ENCODE measurements at regions not wholly inside any gene's neighbourhood (a gene's known extent, or its start where the extent isn't known, plus 50 kb on each side); places are given as distances from the start of the nearest gene placed in this dataset.

DNA sequence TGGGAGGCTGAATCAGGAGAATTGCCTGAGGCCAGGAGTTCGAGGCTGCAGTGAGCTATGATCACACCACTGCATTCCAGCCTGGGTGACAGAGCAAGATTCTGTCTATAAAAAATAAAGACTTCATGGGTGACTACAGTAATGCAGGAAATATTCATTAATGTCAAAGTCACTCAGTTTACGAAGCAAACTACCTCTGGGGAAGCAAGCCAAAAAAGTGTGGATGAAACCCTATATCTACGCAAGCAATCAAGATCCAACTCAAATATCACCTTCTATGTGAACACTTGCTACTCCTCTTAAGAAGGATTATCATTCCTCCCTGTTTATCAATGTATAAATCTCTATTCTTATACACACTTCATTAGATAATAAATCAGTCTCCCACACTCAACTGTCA is 434.8 kb downstream of the SETD4 start:
- TF ChIP-seq, protein P1, sequence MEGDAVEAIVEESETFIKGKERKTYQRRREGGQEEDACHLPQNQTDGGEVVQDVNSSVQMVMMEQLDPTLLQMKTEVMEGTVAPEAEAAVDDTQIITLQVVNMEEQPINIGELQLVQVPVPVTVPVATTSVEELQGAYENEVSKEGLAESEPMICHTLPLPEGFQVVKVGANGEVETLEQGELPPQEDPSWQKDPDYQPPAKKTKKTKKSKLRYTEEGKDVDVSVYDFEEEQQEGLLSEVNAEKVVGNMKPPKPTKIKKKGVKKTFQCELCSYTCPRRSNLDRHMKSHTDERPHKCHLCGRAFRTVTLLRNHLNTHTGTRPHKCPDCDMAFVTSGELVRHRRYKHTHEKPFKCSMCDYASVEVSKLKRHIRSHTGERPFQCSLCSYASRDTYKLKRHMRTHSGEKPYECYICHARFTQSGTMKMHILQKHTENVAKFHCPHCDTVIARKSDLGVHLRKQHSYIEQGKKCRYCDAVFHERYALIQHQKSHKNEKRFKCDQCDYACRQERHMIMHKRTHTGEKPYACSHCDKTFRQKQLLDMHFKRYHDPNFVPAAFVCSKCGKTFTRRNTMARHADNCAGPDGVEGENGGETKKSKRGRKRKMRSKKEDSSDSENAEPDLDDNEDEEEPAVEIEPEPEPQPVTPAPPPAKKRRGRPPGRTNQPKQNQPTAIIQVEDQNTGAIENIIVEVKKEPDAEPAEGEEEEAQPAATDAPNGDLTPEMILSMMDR (IDR thresholded peaks at IDR 0.05 in 8 of 11, conservative IDR thresholded peaks at IDR 0.05 in 3 of 11): no peak
- TF ChIP-seq POLR2AphosphoS5 (IDR thresholded peaks at IDR 0.05): no peak
- TF ChIP-seq POLR2A (IDR thresholded peaks at IDR 0.05): no peak
- 80 to 88% (median 84%) methylated on average over 3 of the region's 3 CpGs for WGBS, 5 donors
- H3K4me1 ChIP-seq: no peaks in the 10 kb centered on the region
- no peak for DNase-seq
- H3K4me3 ChIP-seq: no peak overlapping the region
- H3K27ac ChIP-seq: no peak overlapping the region
- H3K9me3 ChIP-seq: peaks cover 0 to 6% (median 0%) of the 10 kb centered on the region in 8 donors
- intact Hi-C loops (cut with DNase I; ENCODE audit: low total_unique reads): no loop called here
- H3K36me3 ChIP-seq: no peaks in the 10 kb centered on the region
- peaks cover 0 to 13% (median 0%) of the 10 kb centered on the region in 7 donors for H3K27me3 ChIP-seq (replicated peaks in 1 of 7)

DNA sequence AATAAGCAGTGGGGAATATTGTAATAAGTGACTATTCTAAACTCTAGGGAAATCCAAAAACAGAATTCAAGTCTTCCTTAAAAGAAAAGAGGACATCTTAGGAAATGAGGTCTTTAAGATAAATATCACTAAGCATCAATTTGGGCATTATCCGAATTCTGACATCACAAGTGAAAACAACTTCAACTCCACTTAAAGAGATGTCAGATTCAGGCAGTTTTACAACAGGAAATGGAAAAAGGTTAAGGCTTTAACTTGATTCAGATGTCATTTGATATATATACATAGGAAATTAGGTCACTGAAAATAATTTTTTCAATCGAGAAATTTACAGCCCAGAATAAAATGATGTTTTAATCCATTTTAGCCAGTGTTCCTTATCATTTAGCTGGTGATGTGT is 435.4 kb downstream of the SETD4 start:
- Histone ChIP-seq H3K9me3 (peaks cover 0 to 6% (median 0%) of the 10 kb centered on the region in 8 donors), H3K36me3 (no peaks in the 10 kb centered on the region), H3K27ac (no peak overlapping the region), H3K27me3 (replicated peaks in 1 of 7) (peaks cover 0 to 13% (median 0%) of the 10 kb centered on the region in 7 donors), H3K4me3 (no peak overlapping the region), H3K4me1 (no peaks in the 10 kb centered on the region)
- 22 to 44% (median 37%) methylated on average over 2 of the region's 2 CpGs for WGBS, 5 donors
- no peak for DNase-seq
- intact Hi-C loops (cut with DNase I; ENCODE audit: low total_unique reads): no loop called here
- TF ChIP-seq, protein P1 (IDR thresholded peaks at IDR 0.05 in 8 of 11, conservative IDR thresholded peaks at IDR 0.05 in 3 of 11): no peak
- TF ChIP-seq POLR2AphosphoS5 (IDR thresholded peaks at IDR 0.05): no peak
- no peak for TF ChIP-seq POLR2A (IDR thresholded peaks at IDR 0.05)

DNA sequence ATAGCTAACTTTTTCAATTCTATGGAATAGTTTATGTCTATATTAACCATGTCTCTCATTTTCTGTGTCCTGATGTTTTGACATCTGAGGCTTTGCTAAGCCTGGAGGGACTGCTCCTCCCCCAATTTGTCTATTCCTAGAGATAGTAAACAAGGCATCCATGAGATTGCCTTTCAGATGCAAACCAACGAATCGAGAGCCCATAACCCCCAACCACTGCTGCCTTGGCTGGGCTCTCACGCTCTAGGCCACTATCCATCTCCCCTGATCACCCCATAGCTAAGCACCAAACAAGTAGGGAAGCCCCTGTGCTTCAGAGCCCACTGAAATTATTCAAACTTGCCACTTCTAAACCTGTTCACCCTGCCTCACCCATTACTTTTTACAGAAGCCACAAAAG is 437.7 kb downstream of the SETD4 start:
- DNase-seq: no peak
- no peaks in the 10 kb centered on the region for H3K36me3 ChIP-seq
- H3K27me3 ChIP-seq (replicated peaks in 1 of 7): no peaks in the 10 kb centered on the region
- intact Hi-C loops (cut with DNase I; ENCODE audit: low total_unique reads): no loop called here
- WGBS, 5 donors: 73 to 87% (median 81%) methylated on average over 3 of the region's 3 CpGs
- peaks cover 0 to 6% (median 0%) of the 10 kb centered on the region in 8 donors for H3K9me3 ChIP-seq
- H3K4me1 ChIP-seq: no peaks in the 10 kb centered on the region
- H3K27ac ChIP-seq: no peak overlapping the region
- no peak for TF ChIP-seq POLR2AphosphoS5 (IDR thresholded peaks at IDR 0.05)
- TF ChIP-seq POLR2A (IDR thresholded peaks at IDR 0.05): no peak
- H3K4me3 ChIP-seq: no peak overlapping the region

DNA sequence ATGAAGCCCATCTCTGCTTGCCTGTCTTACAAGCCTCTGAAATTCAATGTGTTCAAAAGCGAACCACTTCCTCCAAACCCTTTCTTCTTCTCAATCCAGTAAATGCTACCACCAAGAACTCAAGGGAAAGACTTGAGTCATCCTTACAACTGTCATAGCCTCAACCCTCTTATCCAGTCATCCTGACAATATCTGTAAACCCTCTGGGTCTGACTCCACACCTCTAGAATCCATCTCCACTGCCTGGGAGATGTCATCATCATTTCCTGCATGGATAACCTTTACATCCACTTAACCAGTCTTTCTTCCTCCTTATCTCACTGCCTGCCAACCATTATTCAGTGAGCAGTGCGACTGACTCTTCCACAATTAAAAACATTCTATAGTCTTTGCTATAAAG is 441.1 kb downstream of the SETD4 start:
- intact Hi-C loops (cut with DNase I; ENCODE audit: low total_unique reads): loop anchor here (10.0 kb wide), 1 partner anchor 874 kb away; no protein-coding TSS in a partner anchor
- 77 to 80% (median 78%) methylated on average over 2 of the region's 2 CpGs for WGBS, 5 donors
- no peak for TF ChIP-seq POLR2A (IDR thresholded peaks at IDR 0.05)
- TF ChIP-seq, protein P1 (IDR thresholded peaks at IDR 0.05 in 8 of 11, conservative IDR thresholded peaks at IDR 0.05 in 3 of 11): no peak
- no peak for TF ChIP-seq POLR2AphosphoS5 (IDR thresholded peaks at IDR 0.05)

More for the DNA sequence above, 441.1 kb downstream of the SETD4 start:
- H3K36me3 ChIP-seq: no peaks in the 10 kb centered on the region
- H3K4me3 ChIP-seq: no peak overlapping the region
- H3K27me3 ChIP-seq (replicated peaks in 1 of 7): no peaks in the 10 kb centered on the region
- DNase-seq: no peak
- peaks cover 0 to 9% (median 0%) of the 10 kb centered on the region in 6 donors for H3K4me1 ChIP-seq
- H3K27ac ChIP-seq: no peak overlapping the region
- H3K9me3 ChIP-seq: peaks cover 0 to 6% (median 0%) of the 10 kb centered on the region in 8 donors

All from spleen (tissue), 11 donors.